C1 segment of cervical spinal cord (tissue), 14 donors: ENCODE measurements at regions not wholly inside any gene's neighbourhood (a gene's known extent, or its start where the extent isn't known, plus 50 kb on each side); places are given as distances from the start of the nearest gene placed in this dataset.

Experiments used
- DNase-seq, 14 donors: peaks; one replicate each; lab custom pipeline; 2025; lab: John Stamatoyannopoulos, UW

DNA sequence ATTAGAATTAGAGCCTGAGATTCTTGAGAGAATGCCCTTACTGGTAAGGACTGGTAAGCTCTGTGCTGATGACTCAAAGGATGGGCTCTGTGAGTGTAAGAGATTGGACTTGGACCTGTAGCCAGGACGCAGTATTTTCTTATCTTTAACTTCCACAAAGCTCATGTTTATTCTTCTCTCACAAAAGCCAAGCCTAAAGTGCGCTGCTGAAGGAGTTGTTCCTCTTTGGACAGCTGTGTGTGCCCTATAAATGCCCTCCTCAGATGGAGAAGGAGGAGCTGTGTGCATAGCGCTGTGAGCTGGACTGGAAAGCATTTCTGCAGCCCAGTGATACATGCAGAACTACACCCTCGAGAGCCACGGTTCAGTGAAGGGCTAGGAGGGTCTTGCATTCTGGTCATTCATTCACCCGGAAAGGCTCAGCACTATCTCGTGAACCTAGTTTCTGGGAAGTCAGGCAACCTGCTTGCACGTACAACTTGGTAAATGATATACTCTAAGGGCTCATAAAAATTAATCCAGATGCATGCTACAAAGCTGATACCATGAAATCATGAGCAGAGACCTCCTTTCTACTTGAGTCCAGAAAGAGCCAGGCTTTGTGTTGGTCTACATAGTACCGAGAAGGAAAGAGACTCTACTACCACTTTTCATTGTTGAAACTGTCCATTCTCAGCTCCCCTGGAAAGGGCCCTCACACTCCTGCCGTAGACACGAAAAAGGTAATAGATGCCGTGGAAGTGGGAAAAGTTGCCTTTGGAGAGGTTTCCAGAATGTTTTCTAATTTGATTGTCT lies 103.0 kb upstream of the TBL1XR1 start:
- peak in 2 of 14 donors; percentile 6 to 7 for DNase-seq

GRCh38 chr3:177300842-177301241 lies 103.6 kb upstream of the TBL1XR1 start:
- no peak for DNase-seq

- no peak for DNase-seq
Measured at GRCh38 chr3:177306252-177306651, 109.0 kb upstream of the TBL1XR1 start.

- DNase-seq: no peak
Measured at GRCh38 chr3:177307391-177307790, 110.1 kb upstream of the TBL1XR1 start.

DNA sequence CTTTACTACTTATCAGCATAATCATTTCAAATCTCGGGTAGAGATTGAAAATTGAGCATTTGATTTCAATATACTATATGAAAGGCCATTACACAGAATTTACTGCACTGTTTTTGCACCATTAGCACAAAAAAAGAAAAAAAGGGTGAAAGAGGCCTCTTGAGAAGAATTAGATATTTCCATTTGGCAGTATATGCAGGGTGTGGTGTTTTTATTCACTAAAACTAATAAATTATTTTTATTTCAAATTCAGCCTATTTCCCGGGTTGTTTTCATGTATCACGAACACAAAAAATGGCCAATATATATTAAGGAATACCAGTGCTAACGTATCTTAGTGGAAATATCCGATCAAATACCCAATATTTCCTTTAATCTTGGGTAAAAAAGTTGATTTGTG lies 110.5 kb upstream of the TBL1XR1 start:
- DNase-seq: no peak

- DNase-seq: no peak
Measured at GRCh38 chr3:177308286-177308685, 111.0 kb upstream of the TBL1XR1 start.

DNA sequence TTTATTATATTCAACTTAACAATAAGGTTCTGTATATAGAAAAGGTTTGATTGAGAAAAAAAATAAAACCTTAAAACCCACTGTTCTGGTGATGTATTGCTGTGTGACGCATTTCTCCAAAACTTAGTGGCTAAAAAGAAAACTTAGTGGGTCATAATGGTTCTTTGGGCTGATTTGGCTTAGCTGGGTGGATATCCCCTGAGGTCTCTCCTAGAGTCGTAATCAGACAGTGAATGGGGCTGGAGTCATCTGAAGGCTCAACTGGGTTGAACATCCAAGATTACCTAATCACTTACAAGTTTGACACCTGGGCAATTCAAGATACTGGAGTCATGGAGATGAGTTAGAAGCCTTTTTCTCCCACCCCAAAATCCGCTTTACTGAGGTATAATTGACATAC lies 111.6 kb upstream of the TBL1XR1 start:
- no peak for DNase-seq

DNA sequence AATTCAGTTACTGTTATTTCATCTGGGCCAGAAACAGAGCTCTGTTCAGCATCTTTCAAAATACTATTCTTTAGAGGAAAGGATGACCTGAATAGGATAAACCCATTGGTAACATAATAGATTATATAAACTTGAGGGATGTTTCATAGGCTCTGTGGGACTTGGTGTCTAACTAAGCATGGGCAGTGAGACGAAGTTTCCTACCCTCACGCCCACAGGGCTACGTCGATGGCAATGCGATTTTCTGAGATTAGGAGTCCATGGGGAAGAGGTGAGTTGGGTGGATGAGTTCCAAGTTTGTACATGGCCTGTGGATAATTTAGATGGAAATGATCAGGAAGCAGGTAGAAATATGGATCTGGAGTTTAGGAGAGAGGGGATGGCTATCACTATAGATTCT lies 115.2 kb upstream of the TBL1XR1 start:
- DNase-seq: no peak

DNA sequence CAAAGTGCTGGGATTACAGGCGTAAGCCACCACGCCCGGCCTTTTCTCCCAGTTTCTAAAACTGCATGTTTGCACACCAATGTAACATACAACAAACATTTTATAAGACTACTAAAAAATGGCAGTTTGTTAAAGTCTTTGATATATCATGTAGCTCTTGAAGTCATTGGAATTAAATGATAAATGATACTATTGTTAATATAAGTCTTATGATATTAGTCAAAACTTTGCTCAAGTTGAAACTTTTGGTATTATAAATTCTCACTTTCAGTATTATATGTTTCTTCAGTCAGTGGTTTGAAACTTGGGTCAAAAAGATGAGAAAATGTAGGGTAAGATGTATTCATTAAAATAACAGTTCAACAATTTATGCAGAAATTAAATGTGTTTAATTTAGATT lies 117.6 kb upstream of the TBL1XR1 start:
- DNase-seq: no peak

DNA sequence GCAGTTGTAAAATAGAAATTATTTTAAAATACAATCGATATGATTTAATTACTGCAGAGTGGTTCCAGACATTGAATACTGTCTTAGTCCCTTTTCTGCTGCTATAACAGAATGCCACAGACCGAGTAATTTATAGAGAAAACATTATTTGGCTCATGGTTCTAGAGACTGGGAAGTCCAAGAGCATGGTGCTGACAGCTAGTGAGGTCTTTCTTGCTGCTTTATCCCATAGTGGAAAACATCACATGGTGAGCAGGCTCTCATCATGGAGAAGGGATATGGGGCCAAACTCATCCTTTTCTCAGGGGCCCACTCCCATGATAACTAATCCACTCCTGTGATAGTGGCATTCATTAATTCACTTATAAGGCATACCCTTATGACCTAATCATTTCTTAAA lies 120.0 kb upstream of the TBL1XR1 start:
- DNase-seq: no peak

DNA sequence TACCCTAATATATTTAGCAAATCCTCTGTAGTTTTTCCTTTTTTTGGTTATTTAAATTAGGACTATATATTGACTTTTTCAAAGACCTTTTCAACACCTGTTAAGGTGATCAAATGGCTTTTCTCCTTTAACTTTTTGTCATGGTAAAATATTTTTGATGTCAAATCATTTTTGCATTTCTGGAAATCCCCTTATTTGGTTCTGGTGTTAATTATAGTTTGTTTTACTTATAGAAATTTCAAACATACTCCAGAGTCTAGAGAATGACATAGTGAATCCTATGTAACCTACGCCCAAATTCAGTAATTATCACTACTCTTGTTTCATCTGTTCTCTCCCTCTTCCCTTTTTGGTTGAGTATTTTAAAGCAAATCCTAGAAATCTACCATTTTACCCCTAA lies 121.3 kb upstream of the TBL1XR1 start:
- DNase-seq: no peak

GRCh38 chr3:177320765-177321247 lies 123.5 kb upstream of the TBL1XR1 start:
- no peak for DNase-seq

GRCh38 chr3:177321819-177322218 lies 124.5 kb upstream of the TBL1XR1 start:
- no peak for DNase-seq

GRCh38 chr3:177322881-177323280 lies 125.6 kb upstream of the TBL1XR1 start:
- DNase-seq: peak in 1 of 14 donors; percentile 2

DNA sequence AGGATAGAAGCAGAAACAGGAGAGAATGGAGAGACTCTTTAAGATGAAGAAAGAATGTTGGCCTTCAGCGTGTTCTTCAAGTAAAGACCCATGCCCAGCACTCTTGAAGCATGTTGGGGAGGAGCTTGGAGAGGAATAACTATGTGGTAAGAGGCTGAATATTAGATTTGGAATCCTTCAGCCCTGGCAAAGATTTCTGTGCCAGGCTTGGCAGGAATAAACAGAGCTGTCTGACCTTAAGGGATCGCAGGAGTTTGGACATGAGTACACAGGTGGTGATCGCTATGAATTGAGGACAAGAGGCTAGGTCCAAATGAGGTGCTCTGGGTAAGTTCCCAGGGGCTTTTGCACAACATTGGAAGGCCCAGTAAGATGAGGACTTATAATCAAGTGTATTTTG lies 132.6 kb upstream of the TBL1XR1 start:
- DNase-seq: no peak

DNA sequence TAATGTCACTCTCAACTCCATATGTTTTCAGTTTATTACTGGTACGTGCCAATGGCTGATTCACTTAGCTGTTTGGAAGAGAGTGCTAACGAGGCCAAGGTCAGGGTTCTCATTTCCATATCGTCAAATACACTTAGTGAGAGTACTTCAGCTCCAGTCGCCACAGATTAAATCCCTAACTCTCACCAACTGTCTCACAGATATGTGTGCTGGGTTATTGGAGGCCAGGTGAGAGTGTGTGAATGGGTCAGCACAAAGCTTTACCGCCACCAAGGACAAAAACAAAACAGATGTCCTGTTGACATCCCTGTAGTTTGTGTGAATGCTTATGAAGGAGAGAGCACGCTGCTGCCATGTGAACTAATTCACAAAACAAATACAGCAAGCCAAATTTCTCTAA lies 133.5 kb upstream of the TBL1XR1 start:
- DNase-seq: no peak

GRCh38 chr3:177331203-177331835 lies 134.0 kb upstream of the TBL1XR1 start:
- DNase-seq: no peak

GRCh38 chr3:177332955-177333354 lies 135.7 kb upstream of the TBL1XR1 start:
- DNase-seq: no peak

- peak in 1 of 14 donors; percentile 18 for DNase-seq
Measured at GRCh38 chr3:177333533-177334520, 136.5 kb upstream of the TBL1XR1 start.

GRCh38 chr3:177334803-177335202 lies 137.5 kb upstream of the TBL1XR1 start:
- no peak for DNase-seq

DNA sequence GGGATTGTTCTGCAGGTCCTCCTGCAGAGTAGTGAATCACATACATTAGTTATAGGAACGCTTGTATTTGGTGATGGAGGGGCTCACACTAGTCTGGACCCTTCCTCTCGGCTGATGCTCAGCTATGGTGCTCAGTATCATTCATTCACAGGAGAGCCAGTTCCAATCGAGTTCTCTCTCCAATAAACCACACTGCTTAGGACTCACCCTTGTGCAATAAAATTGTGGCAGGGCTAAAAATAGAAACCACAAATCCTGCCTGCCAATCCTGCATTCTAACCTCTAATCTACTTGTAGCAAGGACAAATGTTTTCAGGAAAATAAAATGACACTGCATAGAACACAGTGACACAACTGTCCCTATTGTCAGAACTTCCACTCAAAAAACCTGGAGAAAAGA lies 138.4 kb upstream of the TBL1XR1 start:
- no peak for DNase-seq

- no peak for DNase-seq
Measured at GRCh38 chr3:177336873-177337450, 139.7 kb upstream of the TBL1XR1 start.
